Fibroblast of pulmonary artery (primary cell): ENCODE measurements at regions not wholly inside any gene's neighbourhood (a gene's known extent, or its start where the extent isn't known, plus 50 kb on each side); places are given as distances from the start of the nearest gene placed in this dataset.

Experiments used
- DNase-seq: peaks from one replicate; pipeline ENCODE4 v3.0.0-alpha.2; 2010; ENCODE audit warnings: low read depth
- H3K4me3 ChIP-seq: replicated peaks from 2 replicates; pipeline ENCODE4 v1.5.1; 2011; ENCODE audit warnings: low read depth, mild to moderate bottlenecking, control low read depth, low read length, moderate library complexity
- CTCF ChIP-seq: IDR thresholded peaks from 2 replicates; pipeline ENCODE4 v1.5.1; 2011; ENCODE audit warnings: mild to moderate bottlenecking, control low read depth, low read length, inconsistent platforms; ENCODE audit errors: missing control alignments

- DNase-seq = no peak
- H3K4me3 ChIP-seq = no peak overlapping the region
- no peak for TF ChIP-seq CTCF
Observed at GRCh38 chr20:40414843-40415615, 274.0 kb downstream of the MAFB start.

- DNase-seq = no peak
- no peak overlapping the region for H3K4me3 ChIP-seq
- no peak for TF ChIP-seq CTCF
Observed at GRCh38 chr20:40410028-40410427, 279.0 kb downstream of the MAFB start.

GRCh38 chr20:40397467-40397866 lies 291.6 kb downstream of the MAFB start:
- H3K4me3 ChIP-seq = no peak overlapping the region
- DNase-seq = no peak
- no peak for TF ChIP-seq CTCF

GRCh38 chr20:40393197-40394079 lies 295.6 kb downstream of the MAFB start:
- TF ChIP-seq CTCF = no peak
- DNase-seq = no peak
- no peak overlapping the region for H3K4me3 ChIP-seq

GRCh38 chr20:40390654-40391053 lies 298.4 kb downstream of the MAFB start:
- no peak for TF ChIP-seq CTCF
- DNase-seq = no peak
- H3K4me3 ChIP-seq = no peak overlapping the region

GRCh38 chr20:40370800-40371199 lies 318.2 kb downstream of the MAFB start:
- TF ChIP-seq CTCF = no peak
- H3K4me3 ChIP-seq = no peak overlapping the region
- no peak for DNase-seq
